GM12892 (cell line): ENCODE measurements at regions not wholly inside any gene's neighbourhood (a gene's known extent, or its start where the extent isn't known, plus 50 kb on each side); places are given as distances from the start of the nearest gene placed in this dataset.
A peak's percentile ranks its signal among the peaks of the same experiment; 100 is the strongest.

ENCODE experiments used
- DNase-seq: peaks from one replicate; pipeline ENCODE4 v3.0.0; 2011; ENCODE audit not compliant: insufficient read length
- FAIRE-seq: peaks from 2 replicates; lab custom pipeline; 2011; peaks lifted over from hg19 to GRCh38; lab: Jason Lieb, UNC
- POLR2A ChIP-seq: IDR thresholded peaks from 2 replicates; pipeline ENCODE4 v1.6.1; 2011; ENCODE audit warnings: low read depth, low read length, control low read depth
- POLR2AphosphoS5 ChIP-seq: IDR thresholded peaks from 2 replicates; pipeline ENCODE4 v1.6.1; 2011; ENCODE audit warnings: low read depth, low read length, control low read depth
- TAF1 ChIP-seq: IDR thresholded peaks from 2 replicates; pipeline ENCODE4 v1.6.1; 2011; ENCODE audit warnings: low read depth, mild to moderate bottlenecking, control low read depth, low read length, borderline replicate concordance

DNA sequence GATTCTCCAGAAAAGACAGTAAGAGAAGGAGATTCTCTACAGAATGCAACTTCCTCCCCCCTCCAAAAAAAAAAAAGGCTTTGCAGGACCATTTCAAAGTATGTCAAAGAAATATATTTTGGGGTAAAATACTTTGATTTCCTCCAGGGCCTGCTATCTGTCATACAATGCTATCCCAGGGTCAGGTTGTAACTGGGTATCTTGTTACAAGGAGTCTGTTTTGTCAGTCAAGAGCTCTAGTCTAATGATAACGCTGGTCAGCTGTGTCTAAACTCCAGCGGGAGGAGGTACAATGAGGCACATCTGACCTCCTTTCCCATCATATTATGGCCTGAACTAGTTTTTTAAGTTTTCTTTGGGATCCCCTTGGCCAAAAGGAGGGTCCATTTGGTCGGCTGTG lies 408.4 kb upstream of the CDH5 start:
- no peak for DNase-seq
- no peak for FAIRE-seq
- TF ChIP-seq POLR2AphosphoS5: no peak
- TF ChIP-seq TAF1: no peak
- TF ChIP-seq POLR2A: no peak

- FAIRE-seq (no peak), DNase-seq (no peak)
- TF ChIP-seq POLR2AphosphoS5: no peak
- TF ChIP-seq TAF1: no peak
- no peak for TF ChIP-seq POLR2A
Observed at GRCh38 chr16:65956100-65956499, 410.4 kb upstream of the CDH5 start.

- FAIRE-seq (no peak), DNase-seq (no peak)
- TF ChIP-seq TAF1 (no peak), POLR2AphosphoS5 (no peak), POLR2A (no peak)
Observed at GRCh38 chr16:65954446-65954845, 412.0 kb upstream of the CDH5 start.

DNA sequence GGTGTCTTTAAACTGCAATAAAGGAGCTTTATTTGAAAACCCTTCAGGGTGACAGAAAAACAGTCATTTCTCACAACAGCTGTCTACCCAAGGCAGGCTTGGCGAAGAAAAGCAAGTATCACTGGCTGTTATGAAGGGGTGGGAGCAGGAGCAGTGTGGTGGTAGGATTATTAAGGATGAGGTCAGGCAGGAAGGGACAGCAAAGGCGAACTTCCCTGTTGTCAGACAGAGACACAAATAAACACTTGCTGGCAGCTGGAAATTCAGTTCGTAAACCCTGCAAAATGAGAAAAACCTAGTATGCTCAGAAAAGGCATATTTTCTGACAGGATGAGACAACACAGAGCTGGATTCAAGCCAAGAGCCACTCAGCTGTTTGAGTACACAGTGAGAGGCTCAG lies 416.3 kb upstream of the CDH5 start:
- DNase-seq (no peak), FAIRE-seq (peak; percentile 50)
- TF ChIP-seq POLR2AphosphoS5: no peak
- no peak for TF ChIP-seq TAF1
- TF ChIP-seq POLR2A: no peak

DNA sequence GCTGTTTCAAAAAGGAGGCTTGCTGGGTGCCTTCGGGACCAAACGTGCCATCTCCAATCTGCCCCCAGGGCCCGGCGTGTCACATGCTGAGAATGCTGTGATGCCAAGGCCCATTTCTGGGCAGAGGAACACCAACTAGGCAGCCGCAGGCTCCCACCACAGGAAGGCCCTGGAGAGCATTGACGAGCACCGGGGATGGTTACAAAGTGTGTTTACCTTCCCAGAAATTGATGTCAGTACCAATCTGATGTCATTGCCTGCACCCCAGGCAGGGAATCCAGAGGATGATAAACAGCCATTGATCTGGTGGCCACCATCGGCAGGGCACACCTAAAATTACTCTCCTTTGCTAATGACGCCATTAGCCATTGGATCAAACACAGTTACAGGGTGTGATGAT lies 418.1 kb upstream of the CDH5 start:
- DNase-seq: no peak
- FAIRE-seq: no peak
- no peak for TF ChIP-seq POLR2A
- no peak for TF ChIP-seq POLR2AphosphoS5
- no peak for TF ChIP-seq TAF1

DNA sequence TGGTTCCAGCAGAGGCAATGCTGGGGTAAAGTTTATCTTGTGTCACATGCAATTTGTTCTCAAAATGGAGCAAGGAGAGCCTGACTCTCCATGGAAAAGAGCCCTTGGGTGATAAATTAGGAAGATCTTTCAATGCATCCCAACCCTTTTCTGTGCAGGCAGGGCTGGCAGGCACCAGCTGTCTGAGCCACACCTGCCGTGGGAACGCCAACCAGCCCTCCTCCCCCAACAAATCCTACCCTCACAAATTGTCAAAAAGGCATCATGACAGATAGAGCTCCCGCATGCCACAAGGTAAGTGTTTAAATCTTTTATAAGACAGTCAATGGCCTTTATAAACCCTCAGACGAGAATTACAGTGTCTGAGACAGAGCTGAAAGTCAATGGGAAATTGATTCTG lies 418.5 kb upstream of the CDH5 start:
- TF ChIP-seq POLR2AphosphoS5 (no peak), TAF1 (no peak), POLR2A (no peak)
- DNase-seq (no peak), FAIRE-seq (no peak)

- FAIRE-seq (no peak), DNase-seq (no peak)
- TF ChIP-seq POLR2A (no peak), TAF1 (no peak), POLR2AphosphoS5 (no peak)
Observed at GRCh38 chr16:65945493-65945892, 421.0 kb upstream of the CDH5 start.

- FAIRE-seq (no peak), DNase-seq (no peak)
- TF ChIP-seq TAF1 (no peak), POLR2AphosphoS5 (no peak), POLR2A (no peak)
Observed at GRCh38 chr16:65944361-65944760, 422.1 kb upstream of the CDH5 start.

GRCh38 chr16:65940711-65941110 lies 425.8 kb upstream of the CDH5 start:
- DNase-seq: no peak
- TF ChIP-seq POLR2AphosphoS5 (no peak), POLR2A (no peak), TAF1 (no peak)
- FAIRE-seq: no peak

GRCh38 chr16:65938083-65938482 lies 428.4 kb upstream of the CDH5 start:
- TF ChIP-seq TAF1: no peak
- TF ChIP-seq POLR2A: no peak
- TF ChIP-seq POLR2AphosphoS5: no peak
- FAIRE-seq: no peak
- no peak for DNase-seq

- no peak for TF ChIP-seq POLR2AphosphoS5
- no peak for TF ChIP-seq TAF1
- TF ChIP-seq POLR2A: no peak
- DNase-seq (no peak), FAIRE-seq (no peak)
Observed at GRCh38 chr16:65937455-65937854, 429.0 kb upstream of the CDH5 start.

DNA sequence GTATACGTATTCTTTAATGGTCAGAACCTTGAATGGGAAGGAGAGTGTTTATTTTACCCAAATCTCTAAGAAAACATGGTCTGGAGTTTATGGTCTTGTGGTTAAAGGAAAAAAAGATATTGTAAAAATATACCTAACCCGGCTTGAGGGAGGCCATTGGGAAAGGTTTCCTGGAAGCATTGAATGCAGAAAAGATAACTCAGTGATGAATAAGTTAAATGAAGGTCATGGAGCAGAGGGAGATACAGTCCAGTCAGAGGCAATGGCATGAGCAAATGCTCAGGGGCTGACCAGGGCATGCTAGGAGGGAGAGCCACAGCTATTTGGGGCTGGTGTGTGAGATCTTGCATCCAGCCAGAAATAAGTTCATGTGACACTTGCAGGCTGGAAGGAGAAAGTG lies 430.4 kb upstream of the CDH5 start:
- FAIRE-seq (no peak), DNase-seq (no peak)
- TF ChIP-seq TAF1: no peak
- TF ChIP-seq POLR2AphosphoS5: no peak
- no peak for TF ChIP-seq POLR2A
